ENCODE measurements at regions not wholly inside any gene's neighbourhood (a gene's known extent, or its start where the extent isn't known, plus 50 kb on each side); places are given as distances from the start of the nearest gene placed in this dataset.
"Not testable (repeated sequence)": the region's sequence is repeated elsewhere in the genome, so short reads cannot be mapped to it uniquely, and the experiment has no call there.

GRCh38 chr11:25565846-25566245 lies 766.1 kb upstream of the ANO3 start:
- Histone ChIP-seq H3K27ac (ENCODE audit: insufficient read depth, low read length, poor library complexity, severe bottlenecking) (no peak overlapping the region), H3K9me3 (ENCODE audit: control insufficient read depth in 2 of 2, low read length in 2 of 2) (peaks cover 0 to 2% of the 10 kb centered on the region in 2 experiments), H3K4me3 (ENCODE audit: low read depth, low read length) (no peak overlapping the region), H3K4me1 (ENCODE audit: control insufficient read depth, insufficient read depth, low read length, poor library complexity, severe bottlenecking) (no peaks in the 10 kb centered on the region), H3K27me3 (ENCODE audit: control insufficient read depth, insufficient read depth, low read length) (no peaks in the 10 kb centered on the region), H3K36me3 (ENCODE audit: control insufficient read depth, insufficient read depth, low read length) (no peaks in the 10 kb centered on the region)
- Mint-ChIP-seq H3K9me3 (peaks cover 0 to 21% (median 4%) of the 10 kb centered on the region in 7 donors), H3K4me1 (no peaks in the 10 kb centered on the region), H3K27ac (no peak overlapping the region), H3K4me3 (no peak overlapping the region), H3K27me3 (no peaks in the 10 kb centered on the region), H3K36me3 (no peaks in the 10 kb centered on the region)
- DNase-seq (no peak), ATAC-seq (ENCODE audit: low read depth in 2 of 2) (no peak)

GRCh38 chr11:25566298-25567200 lies 765.4 kb upstream of the ANO3 start:
- Histone ChIP-seq H3K27ac (ENCODE audit: insufficient read depth, low read length, poor library complexity, severe bottlenecking) (no peak overlapping the region), H3K4me3 (ENCODE audit: low read depth, low read length) (no peak overlapping the region), H3K4me1 (ENCODE audit: control insufficient read depth, insufficient read depth, low read length, poor library complexity, severe bottlenecking) (no peaks in the 10 kb centered on the region), H3K9me3 (ENCODE audit: control insufficient read depth in 2 of 2, low read length in 2 of 2) (peaks cover 0 to 2% of the 10 kb centered on the region in 2 experiments), H3K36me3 (ENCODE audit: control insufficient read depth, insufficient read depth, low read length) (no peaks in the 10 kb centered on the region), H3K27me3 (ENCODE audit: control insufficient read depth, insufficient read depth, low read length) (no peaks in the 10 kb centered on the region)
- no peaks in the 10 kb centered on the region for H3K4me1 Mint-ChIP-seq
- no peak for ATAC-seq (ENCODE audit: low read depth in 2 of 2)
- peaks cover 0 to 21% (median 6%) of the 10 kb centered on the region in 7 donors for H3K9me3 Mint-ChIP-seq
- H3K27ac Mint-ChIP-seq: no peak overlapping the region
- H3K27me3 Mint-ChIP-seq: no peaks in the 10 kb centered on the region
- H3K4me3 Mint-ChIP-seq: no peak overlapping the region
- H3K36me3 Mint-ChIP-seq: no peaks in the 10 kb centered on the region
- DNase-seq: no peak

GRCh38 chr11:25576320-25576719 lies 755.6 kb upstream of the ANO3 start:
- no peak for ATAC-seq (ENCODE audit: low read depth in 2 of 2)
- DNase-seq: no peak
- H3K9me3 Mint-ChIP-seq: peaks cover 0 to 32% (median 5%) of the 10 kb centered on the region in 7 donors
- H3K4me3 Mint-ChIP-seq: no peak overlapping the region
- H3K4me1 Mint-ChIP-seq: no peaks in the 10 kb centered on the region
- Histone ChIP-seq H3K4me3 (ENCODE audit: low read depth, low read length) (no peak overlapping the region), H3K36me3 (ENCODE audit: control insufficient read depth, insufficient read depth, low read length) (no peaks in the 10 kb centered on the region), H3K27me3 (ENCODE audit: control insufficient read depth, insufficient read depth, low read length) (no peaks in the 10 kb centered on the region), H3K27ac (ENCODE audit: insufficient read depth, low read length, poor library complexity, severe bottlenecking) (no peak overlapping the region), H3K4me1 (ENCODE audit: control insufficient read depth, insufficient read depth, low read length, poor library complexity, severe bottlenecking) (no peaks in the 10 kb centered on the region), H3K9me3 (ENCODE audit: control insufficient read depth in 2 of 2, low read length in 2 of 2) (peaks cover 0 to 10% of the 10 kb centered on the region in 2 experiments)
- H3K27ac Mint-ChIP-seq: no peak overlapping the region
- no peaks in the 10 kb centered on the region for H3K36me3 Mint-ChIP-seq
- no peaks in the 10 kb centered on the region for H3K27me3 Mint-ChIP-seq

- H3K27me3 Mint-ChIP-seq; H3K4me3 Mint-ChIP-seq; H3K4me1 ChIP-seq (ENCODE audit: control insufficient read depth, insufficient read depth, low read length, poor library complexity, severe bottlenecking); H3K4me3 ChIP-seq (ENCODE audit: low read depth, low read length); H3K27ac ChIP-seq (ENCODE audit: insufficient read depth, low read length, poor library complexity, severe bottlenecking); ATAC-seq (ENCODE audit: low read depth in 2 of 2); H3K27ac Mint-ChIP-seq; H3K36me3 ChIP-seq (ENCODE audit: control insufficient read depth, insufficient read depth, low read length); H3K27me3 ChIP-seq (ENCODE audit: control insufficient read depth, insufficient read depth, low read length); H3K36me3 Mint-ChIP-seq; DNase-seq; H3K4me1 Mint-ChIP-seq: not testable (repeated sequence)
- peaks cover 0 to 13% of the 10 kb centered on the region in 2 experiments for H3K9me3 ChIP-seq (ENCODE audit: control insufficient read depth in 2 of 2, low read length in 2 of 2)
- H3K9me3 Mint-ChIP-seq: peaks cover 0 to 38% (median 6%) of the 10 kb centered on the region in 7 donors
These were observed 752.4 kb upstream of the ANO3 start for GRCh38 chr11:25579554-25579953.

DNA sequence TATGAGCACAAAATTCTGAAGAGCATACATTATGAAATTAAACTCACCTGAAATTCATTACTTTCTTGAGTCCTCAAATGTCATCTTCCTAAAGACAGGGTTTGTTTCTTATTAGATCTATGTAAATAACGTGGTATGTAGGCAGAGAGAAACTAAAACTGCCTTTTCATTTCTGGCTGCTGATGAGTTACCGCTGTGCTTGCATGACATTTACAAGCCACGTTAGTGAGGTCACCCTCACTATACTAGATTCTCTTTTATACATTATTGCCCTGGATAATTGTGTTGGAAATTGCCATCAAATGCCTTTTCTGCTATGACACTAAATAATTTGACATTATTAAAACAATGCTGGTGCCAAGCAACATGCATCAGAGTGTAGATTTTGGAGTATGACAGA lies 748.3 kb upstream of the ANO3 start:
- no peaks in the 10 kb centered on the region for H3K27me3 ChIP-seq (ENCODE audit: control insufficient read depth, insufficient read depth, low read length)
- Mint-ChIP-seq H3K4me3 (no peak overlapping the region), H3K4me1 (no peaks in the 10 kb centered on the region), H3K27ac (no peak overlapping the region), H3K36me3 (no peaks in the 10 kb centered on the region), H3K27me3 (no peaks in the 10 kb centered on the region), H3K9me3 (peaks cover 0 to 44% (median 8%) of the 10 kb centered on the region in 7 donors)
- no peak overlapping the region for H3K27ac ChIP-seq (ENCODE audit: insufficient read depth, low read length, poor library complexity, severe bottlenecking)
- peaks cover 0 to 13% of the 10 kb centered on the region in 2 experiments for H3K9me3 ChIP-seq (ENCODE audit: control insufficient read depth in 2 of 2, low read length in 2 of 2)
- DNase-seq: no peak
- H3K4me3 ChIP-seq (ENCODE audit: low read depth, low read length): no peak overlapping the region
- no peak for ATAC-seq (ENCODE audit: low read depth in 2 of 2)
- no peaks in the 10 kb centered on the region for H3K36me3 ChIP-seq (ENCODE audit: control insufficient read depth, insufficient read depth, low read length)
- H3K4me1 ChIP-seq (ENCODE audit: control insufficient read depth, insufficient read depth, low read length, poor library complexity, severe bottlenecking): no peaks in the 10 kb centered on the region

DNA sequence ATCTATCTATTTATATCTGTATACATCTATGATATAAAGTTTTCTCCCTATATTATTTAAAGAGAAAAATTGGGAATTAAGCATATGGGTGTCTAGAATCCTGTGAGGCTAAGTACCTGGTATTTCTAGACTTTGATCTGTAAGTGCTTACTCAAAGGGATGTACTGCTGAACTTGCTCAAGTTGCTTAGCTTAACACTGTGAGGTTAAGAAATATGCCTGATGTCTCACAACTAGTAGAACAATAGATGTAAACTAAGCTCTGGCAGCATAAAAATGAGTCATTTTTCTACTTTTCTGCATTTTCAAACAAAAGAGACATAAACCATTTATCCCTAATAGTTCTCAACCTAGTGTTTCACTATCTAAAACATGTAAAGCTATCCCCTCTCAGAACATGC lies 744.4 kb upstream of the ANO3 start:
- H3K4me1 Mint-ChIP-seq: no peaks in the 10 kb centered on the region
- H3K9me3 Mint-ChIP-seq: peaks cover 0 to 33% (median 8%) of the 10 kb centered on the region in 7 donors
- H3K27me3 Mint-ChIP-seq: no peaks in the 10 kb centered on the region

DNA sequence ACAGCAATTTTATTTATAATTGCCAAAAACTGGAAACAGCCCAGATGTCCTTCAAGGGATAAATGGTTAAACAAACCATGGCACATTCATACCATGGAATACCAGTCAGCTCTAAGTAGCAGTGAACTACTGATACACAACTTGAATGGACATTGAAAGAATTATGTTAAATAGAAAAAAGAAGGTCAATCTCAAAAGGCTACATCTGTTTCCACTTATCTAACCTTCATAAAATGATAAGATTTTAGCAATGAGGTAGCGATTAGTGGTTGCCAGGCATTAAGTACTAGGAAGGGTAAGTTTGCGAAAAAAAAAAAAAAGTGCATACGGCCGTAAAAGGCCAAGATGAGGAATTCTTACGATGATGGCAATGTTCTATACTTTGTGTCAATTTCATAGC lies 738.7 kb upstream of the ANO3 start:
- no peak overlapping the region for H3K27ac ChIP-seq (ENCODE audit: insufficient read depth, low read length, poor library complexity, severe bottlenecking)
- H3K4me3 ChIP-seq (ENCODE audit: low read depth, low read length): no peak overlapping the region
- no peaks in the 10 kb centered on the region for H3K36me3 ChIP-seq (ENCODE audit: control insufficient read depth, insufficient read depth, low read length)
- no peak overlapping the region for H3K27ac Mint-ChIP-seq
- no peak for DNase-seq
- peaks cover 0 to 34% (median 9%) of the 10 kb centered on the region in 7 donors for H3K9me3 Mint-ChIP-seq
- H3K27me3 Mint-ChIP-seq: no peaks in the 10 kb centered on the region
- no peak for ATAC-seq (ENCODE audit: low read depth in 2 of 2)
- H3K4me3 Mint-ChIP-seq: no peak overlapping the region
- H3K4me1 Mint-ChIP-seq: no peaks in the 10 kb centered on the region
- H3K9me3 ChIP-seq (ENCODE audit: control insufficient read depth in 2 of 2, low read length in 2 of 2): no peaks in the 10 kb centered on the region
- no peaks in the 10 kb centered on the region for H3K4me1 ChIP-seq (ENCODE audit: control insufficient read depth, insufficient read depth, low read length, poor library complexity, severe bottlenecking)
- no peaks in the 10 kb centered on the region for H3K27me3 ChIP-seq (ENCODE audit: control insufficient read depth, insufficient read depth, low read length)
- no peaks in the 10 kb centered on the region for H3K36me3 Mint-ChIP-seq

More for the DNA sequence above, 744.4 kb upstream of the ANO3 start:
- ATAC-seq (ENCODE audit: low read depth in 2 of 2) (no peak), DNase-seq (no peak)
- H3K4me1 ChIP-seq (ENCODE audit: control insufficient read depth, insufficient read depth, low read length, poor library complexity, severe bottlenecking): no peaks in the 10 kb centered on the region
- H3K27me3 ChIP-seq (ENCODE audit: control insufficient read depth, insufficient read depth, low read length): no peaks in the 10 kb centered on the region
- H3K36me3 Mint-ChIP-seq: no peaks in the 10 kb centered on the region
- no peaks in the 10 kb centered on the region for H3K36me3 ChIP-seq (ENCODE audit: control insufficient read depth, insufficient read depth, low read length)
- no peak overlapping the region for H3K4me3 ChIP-seq (ENCODE audit: low read depth, low read length)
- H3K9me3 ChIP-seq (ENCODE audit: control insufficient read depth in 2 of 2, low read length in 2 of 2): no peaks in the 10 kb centered on the region
- H3K27ac ChIP-seq (ENCODE audit: insufficient read depth, low read length, poor library complexity, severe bottlenecking): no peak overlapping the region
- no peak overlapping the region for H3K4me3 Mint-ChIP-seq
- H3K27ac Mint-ChIP-seq: no peak overlapping the region

DNA sequence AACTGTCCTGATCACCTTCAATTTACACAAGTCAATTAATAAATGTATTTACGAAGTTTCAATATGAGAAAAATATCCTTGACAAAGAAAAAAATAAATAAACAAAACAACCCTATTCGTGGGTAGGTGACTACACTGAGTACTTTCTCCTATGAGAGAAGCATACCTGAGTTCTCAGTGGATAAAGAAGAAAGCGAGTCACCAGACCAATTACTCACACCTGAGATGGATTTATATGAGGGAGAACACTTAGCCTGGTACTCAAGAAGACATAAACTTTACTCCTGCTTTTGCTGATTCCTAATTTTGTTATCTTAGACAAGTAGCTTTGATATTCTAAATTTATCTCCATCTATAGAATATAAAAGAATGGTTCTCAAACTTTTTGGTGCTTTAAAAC lies 735.2 kb upstream of the ANO3 start:
- Histone ChIP-seq H3K4me1 (ENCODE audit: control insufficient read depth, insufficient read depth, low read length, poor library complexity, severe bottlenecking) (no peaks in the 10 kb centered on the region), H3K9me3 (ENCODE audit: control insufficient read depth in 2 of 2, low read length in 2 of 2) (no peaks in the 10 kb centered on the region), H3K4me3 (ENCODE audit: low read depth, low read length) (no peak overlapping the region), H3K27me3 (ENCODE audit: control insufficient read depth, insufficient read depth, low read length) (no peaks in the 10 kb centered on the region), H3K36me3 (ENCODE audit: control insufficient read depth, insufficient read depth, low read length) (no peaks in the 10 kb centered on the region), H3K27ac (ENCODE audit: insufficient read depth, low read length, poor library complexity, severe bottlenecking) (no peak overlapping the region)
- DNase-seq (no peak), ATAC-seq (ENCODE audit: low read depth in 2 of 2) (no peak)
- Mint-ChIP-seq H3K9me3 (peaks cover 0 to 28% (median 4%) of the 10 kb centered on the region in 7 donors), H3K4me3 (no peak overlapping the region), H3K27ac (no peak overlapping the region), H3K36me3 (no peaks in the 10 kb centered on the region), H3K4me1 (no peaks in the 10 kb centered on the region), H3K27me3 (no peaks in the 10 kb centered on the region)

Data from CD4-positive, CD25-positive, alpha-beta regulatory T cell (primary cell).